WTC11 (cell line): ENCODE measurements at regions not wholly inside any gene's neighbourhood (a gene's known extent, or its start where the extent isn't known, plus 50 kb on each side); places are given as distances from the start of the nearest gene placed in this dataset.
"Not testable (repeated sequence)": the region's sequence is repeated elsewhere in the genome, so short reads cannot be mapped to it uniquely, and the experiment has no call there.

Source experiments
- ATAC-seq: fragments of 200-7000 bp; cut with Tn5 transposase; 2 replicates; pipeline ENCODE4 v1.10.0; 2021; ENCODE audit warnings: mild to moderate bottlenecking, moderate library complexity
- CTCF ChIA-PET: fragments of 300-600 bp; sonication (Branson Sonifier 250); formaldehyde crosslinking; loops from one replicate; lab custom pipeline; 2021; ENCODE audit warnings: antibody characterized with exemption; lab: Charles Lee
- POLR2A ChIA-PET: fragments of 350-600 bp; sonication (Branson Sonifier 250); formaldehyde crosslinking; loops from one replicate; lab custom pipeline; 2021; ENCODE audit warnings: antibody characterized with exemption; lab: Charles Lee
- DNase-seq: peaks from one replicate; pipeline ENCODE4 v3.0.0; 2021; ENCODE audit warnings: low spot score
- H3K27ac Mint-ChIP-seq: 2 replicates; pipeline ENCODE4 v1.8.0; 2021; ENCODE audit warnings: mixed read lengths
- H3K27me3 Mint-ChIP-seq: 2 replicates; pipeline ENCODE4 v1.8.0; 2021; ENCODE audit warnings: low read depth, mild to moderate bottlenecking, moderate library complexity, mixed read lengths
- H3K36me3 Mint-ChIP-seq: 2 replicates; pipeline ENCODE4 v1.8.0; 2021; ENCODE audit warnings: mixed read lengths
- H3K4me1 Mint-ChIP-seq: 2 replicates; pipeline ENCODE4 v1.8.0; 2022; ENCODE audit warnings: mixed read lengths
- H3K4me3 Mint-ChIP-seq: 2 replicates; pipeline ENCODE4 v1.8.0; 2021; ENCODE audit warnings: mild to moderate bottlenecking, moderate library complexity, mixed read lengths
- H3K9me3 Mint-ChIP-seq: 2 replicates; pipeline ENCODE4 v1.8.0; 2021; ENCODE audit warnings: mixed read lengths

- peaks cover 25% of the 10 kb centered on the region for H3K36me3 Mint-ChIP-seq
- ATAC-seq, DNase-seq, H3K27me3 Mint-ChIP-seq, H3K4me1 Mint-ChIP-seq, POLR2A ChIA-PET, H3K4me3 Mint-ChIP-seq, H3K27ac Mint-ChIP-seq, CTCF ChIA-PET: not testable (repeated sequence)
- peaks cover 46% of the 10 kb centered on the region for H3K9me3 Mint-ChIP-seq
Measured at GRCh38 chrX:65389120-65389519, 145.5 kb downstream of the LAS1L start.
